ENCODE measurements at regions not wholly inside any gene's neighbourhood (a gene's known extent, or its start where the extent isn't known, plus 50 kb on each side); places are given as distances from the start of the nearest gene placed in this dataset.

DNA sequence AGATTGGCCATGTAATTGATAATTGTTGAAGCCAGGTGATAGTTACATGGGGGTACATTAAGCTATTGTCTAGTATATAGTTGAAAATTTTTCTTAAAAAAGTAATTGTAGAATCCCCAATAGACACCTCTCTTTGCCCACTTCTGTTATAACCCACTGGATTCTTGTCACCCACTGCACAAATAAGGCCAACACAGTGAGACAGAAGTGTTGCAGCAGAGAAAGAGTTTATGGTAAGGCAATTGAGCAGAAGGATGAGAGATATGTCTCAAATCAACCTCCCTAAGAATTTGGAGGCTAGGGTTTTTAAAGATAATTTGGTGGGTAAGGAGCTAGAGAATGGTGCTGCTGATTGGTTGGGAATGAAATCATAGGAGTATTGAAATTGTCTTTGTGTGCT, 270.3 kb upstream of the TAC1 start:
- no peaks in the 10 kb centered on the region for H3K36me3 ChIP-seq (ENCODE audit: control insufficient read depth, insufficient read depth, low read length)
- H3K9ac ChIP-seq (ENCODE audit: insufficient read depth, low read length): no peak overlapping the region
- H2AFZ ChIP-seq (ENCODE audit: low read length): no peak overlapping the region
- no peaks in the 10 kb centered on the region for H3K79me2 ChIP-seq (ENCODE audit: control insufficient read depth, insufficient read depth, low read length)
- no peaks in the 10 kb centered on the region for H4K20me1 ChIP-seq (ENCODE audit: control insufficient read depth, extremely low read depth, insufficient read depth, low read length)
- H3K4me3 ChIP-seq (replicated peaks in 1 of 4; ENCODE audit: control extremely low read depth in 1 of 4, insufficient read depth in 1 of 4, low read depth in 3 of 4, low read length in 4 of 4): no peak overlapping the region
- H3K4me1 ChIP-seq (ENCODE audit: control insufficient read depth, extremely low read depth, insufficient read depth, low read length): no peaks in the 10 kb centered on the region
- H3K27ac ChIP-seq (ENCODE audit: insufficient read depth, low read length): no peak overlapping the region
- H3K9me3 ChIP-seq (ENCODE audit: control insufficient read depth, insufficient read depth, low read depth, low read length): no peaks in the 10 kb centered on the region
- DNase-seq (ENCODE audit: low read depth in 2 of 2): no peak
- no peak for TF ChIP-seq CTCF (conservative IDR thresholded peaks at IDR 0.05 in 1 of 2, IDR thresholded peaks at IDR 0.05 in 1 of 2; ENCODE audit: low read depth in 1 of 2, low read length in 2 of 2)
- no peak for TF ChIP-seq EZH2 (IDR thresholded peaks at IDR 0.05; ENCODE audit: low read length, missing control alignments)
- no peak overlapping the region for H3K4me2 ChIP-seq (ENCODE audit: extremely low read depth, insufficient read depth, low read length)
- no peaks in the 10 kb centered on the region for H3K27me3 ChIP-seq (ENCODE audit: control insufficient read depth, insufficient read depth, low read length)

GRCh38 chr7:97466071-97466470, 265.8 kb upstream of the TAC1 start:
- Histone ChIP-seq H3K9ac (ENCODE audit: insufficient read depth, low read length) (no peak overlapping the region), H3K27me3 (ENCODE audit: control insufficient read depth, insufficient read depth, low read length) (no peaks in the 10 kb centered on the region), H4K20me1 (ENCODE audit: control insufficient read depth, extremely low read depth, insufficient read depth, low read length) (no peaks in the 10 kb centered on the region), H3K4me3 (replicated peaks in 1 of 4; ENCODE audit: control extremely low read depth in 1 of 4, insufficient read depth in 1 of 4, low read depth in 3 of 4, low read length in 4 of 4) (no peak overlapping the region), H3K4me1 (ENCODE audit: control insufficient read depth, extremely low read depth, insufficient read depth, low read length) (no peaks in the 10 kb centered on the region), H3K36me3 (ENCODE audit: control insufficient read depth, insufficient read depth, low read length) (no peaks in the 10 kb centered on the region), H3K79me2 (ENCODE audit: control insufficient read depth, insufficient read depth, low read length) (no peaks in the 10 kb centered on the region), H3K27ac (ENCODE audit: insufficient read depth, low read length) (no peak overlapping the region), H3K9me3 (ENCODE audit: control insufficient read depth, insufficient read depth, low read depth, low read length) (no peaks in the 10 kb centered on the region), H3K4me2 (ENCODE audit: extremely low read depth, insufficient read depth, low read length) (no peak overlapping the region), H2AFZ (ENCODE audit: low read length) (no peak overlapping the region)
- no peak for TF ChIP-seq CTCF (conservative IDR thresholded peaks at IDR 0.05 in 1 of 2, IDR thresholded peaks at IDR 0.05 in 1 of 2; ENCODE audit: low read depth in 1 of 2, low read length in 2 of 2)
- no peak for TF ChIP-seq EZH2 (IDR thresholded peaks at IDR 0.05; ENCODE audit: low read length, missing control alignments)
- no peak for DNase-seq (ENCODE audit: low read depth in 2 of 2)

- Histone ChIP-seq H3K36me3 (ENCODE audit: control insufficient read depth, insufficient read depth, low read length) (no peaks in the 10 kb centered on the region), H2AFZ (ENCODE audit: low read length) (no peak overlapping the region), H3K79me2 (ENCODE audit: control insufficient read depth, insufficient read depth, low read length) (no peaks in the 10 kb centered on the region), H3K27me3 (ENCODE audit: control insufficient read depth, insufficient read depth, low read length) (no peaks in the 10 kb centered on the region), H3K9ac (ENCODE audit: insufficient read depth, low read length) (no peak overlapping the region), H3K4me3 (replicated peaks in 1 of 4; ENCODE audit: control extremely low read depth in 1 of 4, insufficient read depth in 1 of 4, low read depth in 3 of 4, low read length in 4 of 4) (no peak overlapping the region), H3K27ac (ENCODE audit: insufficient read depth, low read length) (no peak overlapping the region), H4K20me1 (ENCODE audit: control insufficient read depth, extremely low read depth, insufficient read depth, low read length) (no peaks in the 10 kb centered on the region), H3K4me2 (ENCODE audit: extremely low read depth, insufficient read depth, low read length) (no peak overlapping the region), H3K9me3 (ENCODE audit: control insufficient read depth, insufficient read depth, low read depth, low read length) (no peaks in the 10 kb centered on the region), H3K4me1 (ENCODE audit: control insufficient read depth, extremely low read depth, insufficient read depth, low read length) (no peaks in the 10 kb centered on the region)
- TF ChIP-seq CTCF (conservative IDR thresholded peaks at IDR 0.05 in 1 of 2, IDR thresholded peaks at IDR 0.05 in 1 of 2; ENCODE audit: low read depth in 1 of 2, low read length in 2 of 2) (no peak), EZH2 (IDR thresholded peaks at IDR 0.05; ENCODE audit: low read length, missing control alignments) (no peak)
- DNase-seq (ENCODE audit: low read depth in 2 of 2): no peak
These were observed 264.7 kb upstream of the TAC1 start for GRCh38 chr7:97466999-97467740.
